Stimulated activated CD8-positive, alpha-beta memory T cell treated with anti-CD3 and anti-CD28 coated beads, Interleukin-7, amount 100 ng/mL, for 48 hours (primary cell): ENCODE measurements at regions not wholly inside any gene's neighbourhood (a gene's known extent, or its start where the extent isn't known, plus 50 kb on each side); places are given as distances from the start of the nearest gene placed in this dataset.

Experiments
- DNase-seq, 2 donors: peaks; one replicate each; pipeline ENCODE4 v3.0.0-alpha.2; 2020; ENCODE audit warnings: low read depth in 1 of 2; ENCODE audit errors: extremely low read depth in 1 of 2

DNA sequence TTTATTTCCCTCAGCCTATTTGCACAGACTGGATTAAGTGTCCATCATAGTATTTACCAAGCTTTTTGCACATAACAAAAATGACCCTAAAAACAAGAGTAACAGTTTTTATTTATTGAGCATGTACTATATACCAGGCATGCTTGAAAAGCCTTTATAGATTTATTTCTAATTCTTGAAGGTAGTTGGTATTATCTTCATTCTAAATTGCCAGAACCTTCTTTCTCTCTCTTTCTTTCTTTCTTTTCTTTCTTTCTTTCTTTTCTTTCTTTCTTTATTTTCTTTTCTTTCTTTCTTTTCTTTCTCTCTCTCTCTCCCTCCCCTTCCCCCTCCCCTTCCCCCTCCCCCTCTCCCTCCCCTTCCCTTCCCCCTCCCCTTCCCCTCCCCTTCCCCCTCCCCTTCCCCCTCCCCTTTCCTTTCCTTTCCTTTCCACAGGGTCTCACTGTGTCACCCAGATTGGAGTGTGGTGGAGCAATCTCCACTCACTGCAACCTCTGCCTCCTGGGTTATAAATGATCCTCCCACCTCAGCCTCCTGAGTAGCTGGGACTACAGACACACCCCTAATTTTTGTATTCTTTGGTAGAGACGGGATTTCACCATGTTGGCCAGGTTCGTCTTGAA, 310.9 kb upstream of the RBFOX1 start:
- no peak for DNase-seq

DNA sequence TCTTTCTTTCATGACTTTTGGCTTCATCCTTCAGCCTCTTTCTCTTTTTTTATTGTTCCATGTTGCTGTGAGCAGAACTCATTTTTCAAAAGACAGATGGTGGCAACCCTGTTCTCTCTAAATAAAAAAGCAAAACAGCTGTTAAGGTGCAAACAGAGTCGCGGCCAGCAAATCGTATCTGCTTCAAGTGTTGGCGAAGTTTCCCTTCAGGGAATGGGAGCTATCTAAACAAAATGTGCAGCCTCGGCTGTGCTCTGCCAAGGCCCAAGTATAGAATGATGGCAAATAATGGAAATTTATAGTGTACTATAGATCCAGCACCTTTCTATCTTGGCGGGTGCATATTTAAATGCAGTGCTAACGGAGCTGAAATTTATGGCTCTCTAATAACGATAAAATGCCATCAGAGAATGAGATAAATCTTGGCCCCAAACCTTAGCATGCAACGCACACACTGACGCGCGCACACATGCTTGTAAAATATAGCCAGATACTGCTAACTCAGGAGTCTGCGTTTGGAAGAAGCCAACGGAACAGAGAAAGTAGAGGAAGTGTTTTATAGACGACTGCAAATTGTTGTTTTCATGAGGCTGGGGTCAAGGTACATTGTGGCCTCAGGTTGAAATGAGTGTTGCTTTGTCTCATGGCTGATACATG, 315.5 kb upstream of the RBFOX1 start:
- DNase-seq, result no peak

DNA sequence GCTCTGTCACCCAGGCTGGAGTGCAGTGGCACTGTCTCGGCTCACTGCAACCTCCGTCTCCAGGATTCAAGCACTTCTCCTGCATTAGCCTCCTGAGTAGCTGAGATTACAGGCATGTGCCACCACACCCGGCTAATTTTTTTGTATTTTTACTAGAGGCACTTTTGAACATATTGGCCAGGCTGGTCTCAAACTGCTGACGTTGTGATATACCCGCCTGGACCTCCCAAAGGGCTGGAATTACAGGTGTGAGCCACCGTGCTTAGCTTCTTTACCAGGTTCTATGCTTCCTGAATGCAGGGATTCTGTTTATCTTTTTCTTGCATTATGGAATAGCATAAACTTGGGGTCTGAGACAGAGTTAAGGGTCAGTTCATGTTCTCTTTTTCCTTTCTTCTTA, 317.9 kb upstream of the RBFOX1 start:
- no peak for DNase-seq

DNA sequence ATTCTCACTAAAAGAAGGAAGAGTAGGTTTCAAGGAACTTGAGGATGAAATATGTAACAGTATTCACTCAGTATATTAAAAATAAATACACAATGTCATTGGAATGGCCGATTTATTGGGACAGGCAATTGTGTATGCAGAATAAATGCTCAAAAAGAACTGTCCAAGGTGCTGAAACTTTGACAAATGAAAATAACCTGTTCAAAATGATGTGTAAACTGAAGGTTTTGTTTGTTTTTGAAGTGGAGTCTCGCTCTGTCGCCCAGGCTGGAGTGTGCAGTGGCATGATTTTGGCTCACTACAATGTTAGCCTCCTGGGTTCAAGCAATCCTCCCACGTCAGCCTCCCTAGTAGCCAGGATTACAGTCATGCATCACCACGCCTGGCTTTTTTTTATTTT, 318.7 kb upstream of the RBFOX1 start:
- DNase-seq, result no peak

DNA sequence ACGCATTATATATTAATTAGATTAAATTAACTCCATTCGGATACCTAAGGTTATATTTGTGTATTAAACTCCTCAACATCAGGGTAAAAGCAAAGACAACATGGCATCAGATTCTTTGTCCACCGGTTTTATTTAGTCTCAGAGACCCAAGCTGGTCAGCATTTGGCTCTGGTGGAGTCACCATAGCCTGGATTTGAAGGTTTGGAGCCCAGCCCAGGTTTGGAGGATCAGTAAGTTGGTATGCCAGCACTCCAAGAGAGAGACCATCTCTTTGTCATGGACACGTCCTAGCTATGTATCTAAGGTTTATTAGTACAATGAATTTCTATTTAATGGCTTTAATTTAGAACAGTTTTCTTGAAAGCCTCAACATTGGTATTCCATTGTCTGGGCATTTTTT, 328.4 kb upstream of the RBFOX1 start:
- DNase-seq, result no peak

DNA sequence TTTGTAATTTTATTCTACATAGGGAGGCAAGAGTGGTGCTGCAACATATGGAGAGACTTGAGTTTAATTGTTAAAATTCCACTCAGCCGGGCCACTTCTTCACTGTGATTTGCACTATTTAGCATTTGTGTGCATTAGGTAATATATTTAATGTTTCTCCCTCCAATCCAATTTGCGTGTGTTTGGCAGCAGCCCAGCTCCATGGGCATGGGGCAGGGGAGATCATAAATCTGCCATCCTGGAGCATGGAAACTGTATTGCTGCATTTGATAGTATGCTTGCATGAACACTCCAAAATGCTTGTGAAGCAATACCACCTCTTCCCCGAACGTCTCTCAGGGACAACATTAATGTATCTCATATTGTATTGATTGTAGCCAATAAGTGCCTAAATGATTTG, 339.1 kb upstream of the RBFOX1 start:
- no peak for DNase-seq

DNA sequence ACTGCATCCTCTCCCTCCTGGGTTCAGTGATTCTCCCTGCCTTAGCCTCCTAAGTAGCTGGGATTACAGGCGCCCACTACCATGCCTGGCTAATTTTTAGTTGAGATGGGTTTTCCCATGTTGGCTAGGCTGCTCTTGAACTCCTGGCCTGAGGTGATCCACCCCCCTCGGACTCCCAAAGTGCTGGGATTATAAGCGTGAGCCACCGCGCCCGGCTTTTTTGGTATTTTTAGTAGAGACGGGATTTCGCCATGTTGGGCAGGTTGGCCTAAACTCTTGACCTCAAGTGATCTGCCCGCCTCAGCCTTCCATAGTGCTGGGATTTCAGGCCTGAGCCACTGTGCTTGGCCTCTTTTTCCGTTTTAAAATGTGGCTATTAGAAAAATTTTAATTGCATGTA, 343.8 kb upstream of the RBFOX1 start:
- no peak for DNase-seq

DNA sequence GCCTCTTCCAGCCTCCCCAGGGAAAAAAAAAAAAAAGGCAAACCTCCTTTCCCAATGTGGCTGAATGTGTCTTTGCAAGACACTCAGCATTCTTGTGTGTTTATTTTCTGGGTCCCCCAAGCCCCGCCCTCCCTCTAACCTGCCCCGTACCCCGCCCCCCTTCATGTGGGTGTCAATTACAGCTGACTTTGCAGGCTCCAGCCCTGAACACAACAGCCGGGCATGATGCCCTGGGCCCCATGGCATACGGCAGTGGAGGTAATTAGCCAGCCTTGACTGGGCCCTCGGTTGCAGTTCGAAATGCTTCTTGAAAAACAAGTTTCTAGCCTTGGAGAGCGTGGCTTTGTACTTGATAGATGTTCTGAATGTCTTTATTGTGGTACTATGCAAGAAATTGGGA, 354.7 kb upstream of the RBFOX1 start:
- DNase-seq, result no peak

DNA sequence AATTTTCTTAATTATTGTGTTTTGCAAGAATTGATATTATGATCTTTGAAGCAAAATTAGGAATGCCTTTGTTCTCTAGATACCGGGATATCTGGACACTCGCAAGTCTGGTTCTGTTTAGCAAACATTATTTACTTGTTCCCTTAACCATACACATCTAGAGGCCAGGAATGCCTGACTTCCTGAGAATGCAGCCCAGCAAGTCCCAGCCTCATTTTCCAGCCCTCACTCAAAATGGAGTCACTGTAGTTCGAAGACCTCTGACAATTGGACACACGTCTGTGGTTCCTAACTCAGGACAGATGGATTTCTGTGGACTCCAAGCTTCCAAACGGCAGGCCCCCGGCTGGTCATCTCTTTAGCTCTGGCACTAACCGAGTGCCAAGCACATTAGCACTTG, 355.4 kb upstream of the RBFOX1 start:
- DNase-seq, result no peak

DNA sequence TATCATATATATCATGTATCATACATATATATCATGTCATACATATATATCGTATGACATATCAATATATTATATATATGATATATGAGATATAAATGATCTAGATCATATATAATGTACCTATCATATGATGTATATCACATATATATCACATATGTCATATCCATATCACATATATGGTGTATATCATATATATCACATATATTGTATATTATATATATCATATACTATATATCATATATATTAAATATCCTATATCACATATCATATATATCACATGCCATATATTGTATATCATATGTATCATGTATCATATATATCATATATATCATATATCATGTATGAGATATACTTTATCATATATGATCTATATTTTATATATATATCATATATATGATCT, 355.9 kb upstream of the RBFOX1 start:
- DNase-seq, result no peak

DNA sequence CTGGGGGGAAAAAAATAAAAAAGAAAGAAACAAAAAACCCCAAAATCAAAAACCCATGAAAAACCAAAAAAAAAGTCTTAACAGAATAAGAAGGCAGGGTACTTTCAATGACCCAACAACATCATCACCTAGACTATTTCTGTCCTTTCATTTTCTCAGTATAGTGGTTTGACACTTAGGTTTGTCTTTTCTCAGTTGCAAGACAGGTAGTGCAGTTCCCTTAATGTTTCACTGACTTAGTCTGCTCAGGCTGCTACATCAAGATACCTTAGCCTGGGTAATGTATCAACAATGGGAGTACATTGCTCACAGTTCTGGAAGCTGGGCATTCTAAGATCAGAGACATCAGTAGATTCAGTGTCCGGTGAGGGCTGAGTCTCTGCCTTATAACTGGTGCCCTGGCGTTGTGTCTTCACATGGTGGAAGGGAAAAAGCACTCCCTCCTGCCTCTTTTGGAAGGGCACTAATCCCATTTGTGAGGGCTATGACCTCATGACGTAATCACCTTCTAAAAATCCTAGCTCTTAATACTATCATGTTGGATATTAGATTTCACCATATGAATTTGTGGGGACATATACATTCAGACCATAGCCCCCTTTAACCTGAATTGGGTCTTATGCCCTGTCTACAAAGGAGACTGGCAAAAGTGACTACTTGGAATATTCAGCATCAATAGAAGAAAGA, 362.3 kb upstream of the RBFOX1 start:
- DNase-seq, result no peak

DNA sequence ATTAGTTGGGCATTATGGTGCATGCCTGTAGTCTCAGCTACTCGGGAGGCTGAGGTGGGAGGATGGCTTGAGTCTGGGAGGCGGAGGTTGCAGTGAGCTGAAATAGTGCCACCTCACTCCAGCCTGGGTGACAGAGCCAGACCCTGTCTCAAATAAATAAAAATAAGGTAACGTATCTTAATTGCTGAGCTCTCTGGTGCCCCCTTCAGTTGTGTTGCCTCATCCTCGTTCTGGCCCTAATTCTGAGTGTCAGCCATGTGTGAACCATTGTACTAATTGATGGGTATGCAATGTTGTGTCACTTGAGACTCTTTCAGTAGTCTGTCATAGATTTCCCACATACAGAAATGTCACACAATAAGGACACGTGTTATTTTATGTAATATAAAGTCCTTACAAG, 363.1 kb upstream of the RBFOX1 start:
- DNase-seq, result no peak

DNA sequence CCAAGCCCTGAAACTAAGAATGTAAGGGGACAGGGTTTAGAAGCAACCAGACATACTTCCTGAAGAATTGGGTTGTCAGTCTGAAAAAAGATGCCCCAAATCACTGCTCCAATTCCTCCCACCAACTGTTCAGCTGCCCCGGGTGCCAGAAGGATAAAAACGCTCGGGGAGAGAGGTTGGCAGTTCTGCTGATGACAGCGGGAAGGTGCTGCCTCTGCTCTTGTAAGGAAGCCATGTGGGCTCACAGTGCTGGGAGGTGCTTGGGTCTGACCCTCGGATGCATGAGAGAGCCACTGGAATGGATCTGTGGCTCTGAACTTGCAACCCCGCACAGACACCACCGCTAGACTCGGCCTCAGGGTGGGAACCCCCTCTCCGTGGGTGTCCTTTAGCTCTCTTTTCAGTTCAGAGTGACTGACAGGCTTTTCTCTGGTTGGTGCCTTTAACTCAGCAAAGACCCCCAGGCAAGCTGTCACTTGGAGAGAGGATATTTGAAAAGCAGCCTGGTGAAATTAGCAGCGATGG, 364.8 kb upstream of the RBFOX1 start:
- DNase-seq, result no peak

DNA sequence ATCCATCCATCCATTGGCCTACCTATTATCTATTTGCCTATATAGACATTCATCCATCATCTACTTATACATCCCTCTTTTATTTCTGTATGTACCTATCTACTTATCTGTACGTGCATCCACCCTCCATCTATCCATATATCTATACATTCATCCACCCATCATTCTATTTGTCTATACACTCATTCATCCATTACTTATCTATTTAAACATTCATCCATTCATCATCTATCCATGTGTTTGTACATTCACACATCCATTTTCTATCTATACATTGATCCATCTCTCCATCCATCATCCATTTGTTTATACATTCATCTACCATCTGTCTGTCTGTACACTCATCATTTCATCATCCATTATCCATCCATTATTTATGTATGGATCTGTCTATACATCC, 365.7 kb upstream of the RBFOX1 start:
- DNase-seq, result no peak

DNA sequence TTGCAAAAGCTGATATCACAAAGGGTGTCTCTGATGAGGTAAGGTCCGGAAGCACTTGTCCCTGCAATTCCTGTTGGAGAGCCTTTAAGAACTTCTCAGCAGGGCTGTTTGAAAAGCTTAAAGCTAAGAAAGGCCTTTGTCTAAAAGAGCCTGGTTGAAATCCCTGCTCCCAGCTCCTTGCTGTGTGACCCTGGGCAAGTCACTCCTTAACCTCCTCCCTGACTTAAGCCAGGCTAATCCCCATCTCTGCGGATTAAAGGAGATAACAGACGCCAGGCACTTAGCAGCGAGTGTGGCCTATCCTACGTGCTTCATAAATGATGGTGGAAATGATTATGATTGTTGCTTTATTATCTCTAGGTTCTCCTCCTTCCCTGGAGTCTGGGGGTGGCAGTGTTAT, 368.0 kb upstream of the RBFOX1 start:
- DNase-seq, result no peak

DNA sequence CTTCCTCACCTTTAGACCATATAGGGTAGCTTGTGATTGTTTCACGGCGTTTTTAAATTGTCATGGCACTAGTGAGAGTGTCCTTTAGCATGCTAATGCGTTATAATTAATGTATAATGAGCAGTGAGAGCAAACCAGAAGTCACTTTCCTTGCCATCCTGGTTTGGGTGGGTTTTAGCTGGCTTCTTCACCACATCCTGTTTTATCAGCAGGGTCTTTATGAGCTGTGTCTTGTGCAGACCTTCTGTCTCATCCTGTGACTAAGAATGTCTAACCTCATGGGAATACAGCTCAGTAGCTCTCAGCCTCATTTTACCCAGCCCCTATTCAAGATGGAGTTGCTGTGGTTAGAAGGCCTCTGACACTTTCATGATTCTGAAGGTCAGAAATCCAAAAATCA, 370.9 kb upstream of the RBFOX1 start:
- DNase-seq, result no peak

DNA sequence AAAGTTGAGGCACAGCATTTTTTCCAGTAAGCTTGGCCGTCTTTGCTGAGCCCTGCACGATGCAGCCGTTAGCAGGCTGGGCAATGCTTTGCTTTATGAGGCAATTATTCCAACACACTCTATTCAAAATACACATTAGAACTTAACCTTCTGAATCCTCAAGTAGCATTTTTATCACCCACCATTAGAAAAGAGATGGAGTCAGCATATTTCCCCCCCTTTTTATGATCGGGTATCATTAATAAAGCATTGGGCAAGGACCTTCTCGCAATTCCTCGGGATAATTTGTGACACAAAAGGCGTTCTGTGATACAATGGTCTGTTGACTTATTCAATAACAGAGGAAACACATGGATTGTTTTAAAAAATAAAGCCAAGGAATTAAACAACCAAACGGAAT, 374.5 kb upstream of the RBFOX1 start:
- no peak for DNase-seq

DNA sequence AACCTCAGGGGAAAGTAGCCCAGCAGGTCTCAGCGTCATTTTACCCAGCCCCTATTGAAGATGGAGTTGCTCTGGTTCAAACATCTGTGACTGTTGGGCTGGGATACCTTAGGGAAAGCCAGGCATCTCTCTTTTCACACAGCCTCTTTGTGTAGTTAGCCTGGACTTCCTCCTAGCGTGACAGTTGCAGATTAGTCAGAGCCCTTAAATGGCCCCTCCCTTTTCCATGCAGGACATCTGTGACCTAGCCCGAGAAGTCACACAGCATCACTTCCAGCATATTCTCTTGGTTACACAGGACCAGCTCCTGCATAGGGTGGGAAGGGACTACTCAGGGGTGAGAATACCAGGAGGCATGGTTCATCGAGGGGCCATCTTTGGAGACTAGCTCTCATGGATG, 375.0 kb upstream of the RBFOX1 start:
- no peak for DNase-seq

DNA sequence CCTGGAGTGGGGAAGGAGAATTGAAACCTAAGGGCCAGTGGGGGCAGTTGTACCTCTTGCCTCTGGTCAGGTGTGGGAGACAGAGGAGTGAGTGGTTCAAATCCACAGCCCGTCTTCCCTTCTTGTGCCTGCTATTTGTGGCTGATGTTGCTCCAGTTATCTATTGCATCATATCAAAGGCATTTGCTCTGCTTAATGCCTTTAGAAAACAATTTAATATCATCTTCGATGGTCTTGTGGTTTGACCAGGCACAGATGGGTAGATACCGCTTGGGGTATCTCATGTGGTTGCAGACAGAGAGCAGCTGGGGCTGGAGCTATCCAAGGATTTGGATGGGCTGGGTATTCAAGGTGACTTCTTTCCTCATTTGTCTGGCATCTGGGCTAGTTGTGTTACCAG, 376.1 kb upstream of the RBFOX1 start:
- DNase-seq, result no peak

DNA sequence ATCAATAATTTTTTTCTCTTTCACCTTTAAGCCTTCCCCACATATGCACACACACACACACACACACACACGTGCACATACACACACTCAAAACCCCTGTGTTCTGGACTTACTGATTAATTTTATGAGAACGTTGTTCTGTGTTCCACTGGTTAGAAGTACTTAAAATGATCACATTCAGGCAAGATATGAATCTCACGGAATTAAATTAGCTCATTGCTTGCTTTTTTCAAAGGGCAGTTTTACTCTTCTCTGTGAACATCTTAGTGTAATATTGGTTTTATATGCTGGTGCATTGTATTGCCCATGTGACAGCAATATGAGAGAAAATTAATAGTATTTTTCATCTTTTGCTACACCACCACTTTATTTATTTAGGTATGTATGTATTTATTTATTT, 377.3 kb upstream of the RBFOX1 start:
- DNase-seq, result no peak

DNA sequence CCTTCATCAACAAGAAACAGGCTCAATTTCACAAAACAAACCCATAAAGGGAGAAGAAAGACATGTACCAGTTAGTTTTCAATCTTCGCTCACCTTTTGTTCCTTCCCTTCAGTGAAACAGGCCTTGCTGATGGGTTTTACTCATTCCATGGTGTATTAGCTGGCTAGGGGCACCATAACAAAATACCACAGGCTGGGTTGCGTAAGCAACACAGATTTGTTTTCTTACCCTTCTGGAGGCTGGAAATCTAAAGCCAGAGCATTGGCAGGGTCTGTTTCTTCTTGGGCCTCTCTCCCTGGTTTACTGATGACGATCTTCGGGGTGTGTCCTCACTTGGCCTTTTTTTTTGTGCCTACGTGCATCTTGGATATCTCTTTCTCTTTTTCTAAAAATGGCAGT, 383.4 kb upstream of the RBFOX1 start:
- no peak for DNase-seq

DNA sequence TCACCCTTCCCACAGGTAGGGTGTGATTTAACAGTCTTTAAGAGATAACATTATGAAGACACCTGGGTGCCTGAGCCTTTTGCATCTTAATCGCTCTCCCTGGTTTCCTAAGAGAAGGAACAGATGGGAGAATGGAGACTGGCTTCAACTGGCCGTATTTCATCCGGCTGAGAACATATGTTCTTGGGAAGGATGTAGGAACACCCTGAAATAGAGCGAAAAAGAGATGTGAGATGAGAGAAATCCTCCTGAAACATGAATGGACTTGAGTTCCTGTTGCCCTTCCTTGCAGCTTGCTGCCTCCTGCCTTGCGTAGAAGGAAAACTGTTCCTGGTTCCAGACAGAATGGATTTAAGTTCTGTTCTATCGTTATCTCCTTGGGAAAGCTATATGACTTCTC, 385.4 kb upstream of the RBFOX1 start:
- no peak for DNase-seq
